Activated naive CD8-positive, alpha-beta T cell (primary cell): ENCODE measurements at regions not wholly inside any gene's neighbourhood (a gene's known extent, or its start where the extent isn't known, plus 50 kb on each side); places are given as distances from the start of the nearest gene placed in this dataset.

Experiments used
- H3K27ac Mint-ChIP-seq: one replicate; pipeline ENCODE4 v1.8.0; 2021; ENCODE audit warnings: mixed read lengths
- H3K27me3 Mint-ChIP-seq: one replicate; pipeline ENCODE4 v1.8.0; 2021; ENCODE audit warnings: mixed read lengths
- H3K36me3 Mint-ChIP-seq: one replicate; pipeline ENCODE4 v1.8.0; 2021; ENCODE audit warnings: mixed read lengths
- H3K4me1 Mint-ChIP-seq: one replicate; pipeline ENCODE4 v1.8.0; 2021; ENCODE audit warnings: low read depth, mixed read lengths
- H3K4me3 Mint-ChIP-seq: one replicate; pipeline ENCODE4 v1.8.0; 2021; ENCODE audit warnings: mild to moderate bottlenecking, mixed read lengths
- H3K9me3 Mint-ChIP-seq: one replicate; pipeline ENCODE4 v1.8.0; 2021; ENCODE audit warnings: low read depth, mixed read lengths

DNA sequence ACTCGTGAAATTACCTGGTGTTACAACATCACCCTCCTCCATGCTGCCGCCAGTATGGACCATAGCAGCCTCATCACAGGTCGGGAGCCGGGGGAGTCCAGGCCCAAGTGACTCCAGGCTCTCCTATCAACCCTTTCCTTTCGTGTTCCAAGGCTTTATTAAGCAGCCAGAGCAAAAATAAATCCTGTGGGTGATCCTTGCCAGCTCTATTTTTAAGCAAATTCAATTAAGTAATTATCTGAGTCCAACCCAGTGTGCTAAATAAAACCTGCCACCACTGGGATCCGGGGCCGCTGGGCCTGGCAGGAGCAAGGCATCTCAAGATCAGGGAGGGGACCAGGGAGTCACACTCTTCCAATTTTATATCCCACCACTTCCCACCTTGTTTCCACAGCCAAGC lies 80.7 kb upstream of the PRPS1 start:
- Mint-ChIP-seq H3K4me3 (no peak overlapping the region), H3K27me3 (no peaks in the 10 kb centered on the region), H3K36me3 (no peaks in the 10 kb centered on the region), H3K9me3 (no peaks in the 10 kb centered on the region), H3K4me1 (peaks cover 15% of the 10 kb centered on the region), H3K27ac (no peak overlapping the region)

DNA sequence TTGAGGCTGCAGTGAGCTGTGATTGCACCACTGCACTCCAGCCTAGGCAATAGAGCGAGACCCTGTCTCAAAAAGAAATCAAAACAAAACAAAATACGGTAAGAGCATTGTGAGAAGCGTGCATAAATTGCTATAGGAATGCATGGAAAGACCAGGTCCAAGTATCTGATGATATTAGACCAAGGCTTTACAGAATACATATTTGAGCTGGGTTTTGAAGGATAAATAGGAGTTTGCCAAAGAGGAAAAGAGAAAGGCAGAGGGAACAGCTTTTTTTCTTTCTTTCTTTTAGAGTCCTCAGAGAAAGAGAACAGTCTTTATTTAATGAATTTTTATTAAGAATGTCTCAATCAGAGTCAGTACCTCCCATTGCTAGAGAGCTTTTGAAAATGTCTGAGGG lies 79.5 kb upstream of the PRPS1 start:
- peak overlapping the region; percentile 30 for H3K4me3 Mint-ChIP-seq
- H3K27me3 Mint-ChIP-seq, result no peaks in the 10 kb centered on the region
- no peak overlapping the region for H3K27ac Mint-ChIP-seq
- no peaks in the 10 kb centered on the region for H3K36me3 Mint-ChIP-seq
- H3K9me3 Mint-ChIP-seq, result no peaks in the 10 kb centered on the region
- peaks cover 15% of the 10 kb centered on the region for H3K4me1 Mint-ChIP-seq

DNA sequence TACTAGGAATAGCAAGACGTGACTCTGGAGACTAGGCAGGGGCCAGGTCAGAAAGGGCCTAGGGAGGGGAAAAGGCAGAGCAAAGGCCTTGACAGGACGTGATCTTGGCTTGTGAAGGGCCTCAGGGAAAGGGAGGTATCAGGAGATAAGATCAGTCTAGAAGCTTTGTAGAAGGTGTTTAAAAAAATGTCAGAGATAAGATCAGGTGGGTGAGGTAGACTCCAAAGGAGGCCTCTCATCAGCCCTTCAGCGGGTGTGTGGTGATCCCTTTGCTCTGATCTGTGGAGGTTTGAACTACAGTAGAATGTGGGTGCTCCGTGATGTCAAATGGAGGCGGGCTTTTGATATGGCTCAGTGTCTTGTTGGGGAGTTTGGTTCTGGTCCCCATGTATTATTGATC lies 78.8 kb upstream of the PRPS1 start:
- Mint-ChIP-seq H3K9me3 (no peaks in the 10 kb centered on the region), H3K36me3 (no peaks in the 10 kb centered on the region), H3K4me3 (no peak overlapping the region)

GRCh38 chrX:107551546-107551945 lies 76.8 kb upstream of the PRPS1 start:
- no peaks in the 10 kb centered on the region for H3K36me3 Mint-ChIP-seq
- no peaks in the 10 kb centered on the region for H3K9me3 Mint-ChIP-seq
- H3K4me3 Mint-ChIP-seq, result no peak overlapping the region
- H3K27ac Mint-ChIP-seq, result no peak overlapping the region
- peaks cover 15% of the 10 kb centered on the region for H3K4me1 Mint-ChIP-seq
- H3K27me3 Mint-ChIP-seq, result no peaks in the 10 kb centered on the region

More for the DNA sequence above, 78.8 kb upstream of the PRPS1 start:
- H3K4me1 Mint-ChIP-seq, result peaks cover 15% of the 10 kb centered on the region
- peak overlapping the region; percentile 52 for H3K27ac Mint-ChIP-seq
- H3K27me3 Mint-ChIP-seq, result no peaks in the 10 kb centered on the region

DNA sequence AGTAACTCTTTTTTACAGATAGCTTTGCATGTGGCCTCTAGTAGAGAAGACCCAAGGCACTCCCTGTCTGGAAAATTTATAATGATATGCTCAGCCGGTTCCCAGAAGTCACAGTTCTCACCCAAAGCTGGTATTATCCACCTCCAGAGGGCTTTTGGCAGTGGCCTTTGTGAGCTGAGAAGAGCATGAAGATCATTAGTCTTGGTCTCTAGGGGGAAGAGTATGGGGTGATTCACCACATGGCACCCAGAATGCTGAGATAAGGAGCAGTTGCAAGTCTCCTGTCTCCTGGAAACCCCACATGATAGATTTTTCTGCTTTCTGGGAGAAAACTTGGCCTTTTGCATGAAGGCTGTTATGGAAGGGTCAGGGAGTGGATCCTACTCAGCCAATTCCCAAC lies 75.4 kb upstream of the PRPS1 start:
- Mint-ChIP-seq H3K36me3 (no peaks in the 10 kb centered on the region), H3K9me3 (no peaks in the 10 kb centered on the region), H3K27ac (no peak overlapping the region), H3K27me3 (no peaks in the 10 kb centered on the region), H3K4me1 (peaks cover 15% of the 10 kb centered on the region), H3K4me3 (no peak overlapping the region)

- Mint-ChIP-seq H3K4me3 (no peak overlapping the region), H3K4me1 (no peaks in the 10 kb centered on the region), H3K36me3 (no peaks in the 10 kb centered on the region), H3K9me3 (no peaks in the 10 kb centered on the region), H3K27ac (no peak overlapping the region), H3K27me3 (no peaks in the 10 kb centered on the region)
Measured at GRCh38 chrX:107556967-107557366, 71.3 kb upstream of the PRPS1 start.

DNA sequence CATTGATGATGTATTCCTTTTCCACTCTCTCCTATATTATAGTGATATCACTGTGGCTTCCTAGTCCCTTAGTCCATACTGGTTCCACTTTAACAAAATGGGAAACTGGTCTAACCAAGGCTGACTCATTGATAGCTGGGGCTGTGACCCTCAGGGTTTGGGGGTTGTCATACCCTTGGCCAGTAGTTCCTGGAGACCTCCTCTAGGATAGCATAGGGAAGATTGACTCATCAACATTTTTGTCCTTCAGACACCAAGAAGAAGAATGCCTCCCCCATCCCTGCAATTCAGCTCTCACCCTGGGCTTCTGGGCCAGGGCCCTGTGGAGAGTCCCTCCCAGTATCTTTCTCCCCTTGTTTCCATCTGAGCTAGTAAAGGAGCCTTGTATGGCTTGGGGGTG lies 68.8 kb upstream of the PRPS1 start:
- no peaks in the 10 kb centered on the region for H3K36me3 Mint-ChIP-seq
- no peak overlapping the region for H3K4me3 Mint-ChIP-seq
- H3K27ac Mint-ChIP-seq, result no peak overlapping the region
- no peaks in the 10 kb centered on the region for H3K9me3 Mint-ChIP-seq
- H3K27me3 Mint-ChIP-seq, result peaks cover 3% of the 10 kb centered on the region
- no peaks in the 10 kb centered on the region for H3K4me1 Mint-ChIP-seq

GRCh38 chrX:107560041-107560440 lies 68.3 kb upstream of the PRPS1 start:
- Mint-ChIP-seq H3K27me3 (peaks cover 3% of the 10 kb centered on the region), H3K27ac (no peak overlapping the region), H3K4me1 (no peaks in the 10 kb centered on the region), H3K4me3 (no peak overlapping the region), H3K9me3 (no peaks in the 10 kb centered on the region), H3K36me3 (no peaks in the 10 kb centered on the region)

DNA sequence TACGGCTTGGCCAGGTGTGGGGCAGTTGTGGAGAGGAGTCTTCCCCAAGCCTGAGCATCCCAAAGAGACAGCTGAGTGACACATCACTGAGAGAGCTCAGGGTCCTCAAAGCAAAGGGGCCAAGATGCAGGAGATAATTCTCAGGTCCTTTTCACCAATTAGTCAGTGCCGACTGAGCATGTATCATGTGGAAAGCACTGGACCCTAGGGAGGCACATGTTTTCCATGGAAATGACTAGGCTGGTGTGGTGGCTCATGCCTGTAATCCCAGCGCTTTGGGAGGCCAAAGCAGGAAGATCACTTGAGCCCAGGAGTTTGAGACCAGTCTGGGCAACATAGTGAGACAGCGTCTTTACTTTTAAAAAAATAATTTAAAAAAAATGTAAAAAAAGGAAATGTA lies 67.3 kb upstream of the PRPS1 start:
- Mint-ChIP-seq H3K4me3 (no peak overlapping the region), H3K27ac (no peak overlapping the region), H3K36me3 (no peaks in the 10 kb centered on the region), H3K27me3 (peaks cover 3% of the 10 kb centered on the region), H3K4me1 (no peaks in the 10 kb centered on the region), H3K9me3 (no peaks in the 10 kb centered on the region)

DNA sequence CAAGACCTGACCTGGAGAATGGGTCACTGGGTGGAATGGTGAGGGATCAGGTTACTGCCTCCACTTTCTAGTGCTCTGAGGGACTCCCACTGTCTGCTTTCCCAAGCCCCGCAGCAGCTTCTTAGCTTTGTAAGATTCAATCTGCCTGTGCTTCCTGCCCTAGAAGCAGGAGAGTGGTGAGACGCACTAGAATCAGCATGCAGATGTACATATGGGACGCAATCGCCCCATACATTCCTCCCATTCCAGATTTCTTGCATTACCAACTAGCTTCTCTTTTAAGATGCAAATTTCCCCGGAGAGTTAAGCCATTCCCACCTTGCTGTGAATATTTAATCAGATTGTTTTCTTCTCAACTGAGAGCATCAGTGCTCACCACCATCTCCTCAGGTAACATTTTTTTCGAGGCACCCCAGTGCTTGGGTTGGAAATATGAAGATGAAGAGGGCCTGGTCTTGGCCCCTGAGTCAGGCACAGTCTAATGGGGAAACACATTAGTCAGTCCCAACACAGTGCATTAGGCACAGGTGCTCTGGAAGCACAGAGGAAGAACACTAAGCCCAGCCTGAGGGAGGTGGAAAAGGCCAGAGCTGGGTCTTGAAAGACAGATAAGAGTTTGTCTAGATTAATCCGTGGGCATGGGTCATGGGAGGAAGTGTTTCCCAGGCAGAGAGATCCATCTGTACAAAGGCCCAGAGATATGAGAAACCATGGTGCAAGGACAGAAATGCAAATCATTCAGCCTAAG lies 66.7 kb upstream of the PRPS1 start:
- no peaks in the 10 kb centered on the region for H3K9me3 Mint-ChIP-seq
- H3K36me3 Mint-ChIP-seq, result no peaks in the 10 kb centered on the region
- H3K4me3 Mint-ChIP-seq, result no peak overlapping the region
- H3K27ac Mint-ChIP-seq, result no peak overlapping the region
- peaks cover 3% of the 10 kb centered on the region for H3K27me3 Mint-ChIP-seq
- no peaks in the 10 kb centered on the region for H3K4me1 Mint-ChIP-seq

DNA sequence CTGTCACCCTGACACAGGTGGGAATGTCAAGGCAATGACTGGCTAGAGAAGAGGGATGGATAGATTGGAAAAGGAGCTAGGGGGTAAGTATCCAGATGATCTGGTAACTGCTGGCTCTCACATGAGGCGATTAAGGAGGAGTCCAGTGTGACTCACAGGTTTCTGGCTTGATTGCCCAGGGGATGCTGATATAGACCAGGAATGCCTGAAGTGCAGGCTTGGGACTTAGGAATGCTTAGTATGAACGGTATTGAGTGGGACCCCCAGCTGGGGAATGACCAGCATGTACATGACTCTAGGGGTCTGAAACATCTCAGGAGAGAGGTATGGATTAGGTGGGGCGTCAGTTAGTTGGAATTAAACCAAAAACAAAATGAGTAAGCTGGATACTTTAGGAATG lies 65.8 kb upstream of the PRPS1 start:
- Mint-ChIP-seq H3K4me3 (no peak overlapping the region), H3K27me3 (peaks cover 3% of the 10 kb centered on the region), H3K9me3 (no peaks in the 10 kb centered on the region), H3K36me3 (no peaks in the 10 kb centered on the region), H3K27ac (no peak overlapping the region), H3K4me1 (no peaks in the 10 kb centered on the region)

- Mint-ChIP-seq H3K27me3 (peaks cover 3% of the 10 kb centered on the region), H3K27ac (no peak overlapping the region), H3K4me1 (no peaks in the 10 kb centered on the region), H3K9me3 (no peaks in the 10 kb centered on the region), H3K36me3 (no peaks in the 10 kb centered on the region), H3K4me3 (no peak overlapping the region)
Measured at GRCh38 chrX:107563824-107564223, 64.5 kb upstream of the PRPS1 start.

DNA sequence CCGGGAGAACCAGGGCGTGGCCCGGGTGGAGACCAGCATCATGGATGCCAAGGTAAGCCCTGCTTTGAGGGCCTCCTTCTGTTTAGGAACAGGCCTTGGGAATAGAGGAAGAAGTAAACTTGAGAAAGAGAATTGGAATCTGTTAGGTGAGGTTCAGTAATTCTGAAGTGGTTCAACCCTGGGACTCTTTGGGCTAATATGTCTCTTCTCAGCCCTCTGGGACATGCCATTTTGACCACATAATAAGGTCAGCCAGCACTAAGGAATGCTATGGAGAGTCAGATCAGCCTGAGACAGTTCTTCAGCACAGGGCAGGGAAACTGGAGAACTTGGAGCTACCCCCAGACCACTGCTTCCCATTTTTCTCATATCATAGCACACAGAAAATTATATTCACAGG lies 63.3 kb upstream of the PRPS1 start:
- no peak overlapping the region for H3K4me3 Mint-ChIP-seq
- no peaks in the 10 kb centered on the region for H3K4me1 Mint-ChIP-seq
- no peaks in the 10 kb centered on the region for H3K9me3 Mint-ChIP-seq
- no peak overlapping the region for H3K27ac Mint-ChIP-seq
- peaks cover 3% of the 10 kb centered on the region for H3K27me3 Mint-ChIP-seq
- H3K36me3 Mint-ChIP-seq, result no peaks in the 10 kb centered on the region

DNA sequence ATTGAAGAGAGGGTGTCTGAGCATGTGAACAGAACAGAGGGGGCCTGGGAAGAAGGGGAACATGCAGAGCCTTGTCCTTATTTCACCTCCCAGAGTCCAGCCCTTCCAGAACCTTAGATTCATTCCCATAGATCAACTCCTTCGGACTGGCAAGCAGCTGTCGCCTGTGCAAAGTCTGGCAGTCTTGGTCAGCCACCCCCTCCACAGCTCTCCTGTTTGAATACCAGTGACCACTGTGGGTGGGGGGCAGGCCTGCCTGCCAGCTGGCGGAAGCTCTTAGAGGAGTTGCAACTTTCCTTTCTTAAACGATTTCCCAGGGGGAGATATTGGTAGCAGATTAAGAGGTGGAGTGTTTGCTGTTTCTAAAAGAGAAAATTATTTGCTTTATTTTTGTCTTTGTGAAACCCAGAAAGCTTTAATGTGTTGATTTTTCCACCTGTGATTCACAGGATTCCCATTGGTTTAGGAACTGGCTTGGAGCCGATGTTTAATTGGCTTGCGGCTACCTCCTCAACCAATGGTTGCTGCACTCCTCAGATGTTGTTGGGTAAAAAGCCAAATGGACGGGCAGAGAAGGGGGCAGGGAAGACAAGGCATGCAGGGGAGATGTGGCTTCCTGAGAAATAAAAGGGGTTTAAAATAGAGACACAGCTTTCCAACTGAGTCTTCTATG lies 62.2 kb upstream of the PRPS1 start:
- Mint-ChIP-seq H3K4me1 (no peaks in the 10 kb centered on the region), H3K27me3 (peaks cover 3% of the 10 kb centered on the region), H3K9me3 (no peaks in the 10 kb centered on the region), H3K4me3 (no peak overlapping the region), H3K36me3 (no peaks in the 10 kb centered on the region), H3K27ac (no peak overlapping the region)

- Mint-ChIP-seq H3K4me1 (no peaks in the 10 kb centered on the region), H3K9me3 (no peaks in the 10 kb centered on the region), H3K27ac (no peak overlapping the region), H3K36me3 (no peaks in the 10 kb centered on the region), H3K27me3 (peaks cover 3% of the 10 kb centered on the region), H3K4me3 (no peak overlapping the region)
Measured at GRCh38 chrX:107566604-107567262, 61.6 kb upstream of the PRPS1 start.
